ENCODE measurements at regions not wholly inside any gene's neighbourhood (a gene's known extent, or its start where the extent isn't known, plus 50 kb on each side); places are given as distances from the start of the nearest gene placed in this dataset.

- ChIA-PET CTCF (no interaction called here), POLR2A (interaction anchor here (0.5 to 0.7 kb wide), 2 partner anchors 98 to 366 kb away, joined by 3 read pairs; no protein-coding TSS in a partner anchor)
- H3K27ac Mint-ChIP-seq, result no peak overlapping the region
These were observed 157.9 kb upstream of the SLC38A2 start for GRCh38 chr12:46530373-46531056.

DNA sequence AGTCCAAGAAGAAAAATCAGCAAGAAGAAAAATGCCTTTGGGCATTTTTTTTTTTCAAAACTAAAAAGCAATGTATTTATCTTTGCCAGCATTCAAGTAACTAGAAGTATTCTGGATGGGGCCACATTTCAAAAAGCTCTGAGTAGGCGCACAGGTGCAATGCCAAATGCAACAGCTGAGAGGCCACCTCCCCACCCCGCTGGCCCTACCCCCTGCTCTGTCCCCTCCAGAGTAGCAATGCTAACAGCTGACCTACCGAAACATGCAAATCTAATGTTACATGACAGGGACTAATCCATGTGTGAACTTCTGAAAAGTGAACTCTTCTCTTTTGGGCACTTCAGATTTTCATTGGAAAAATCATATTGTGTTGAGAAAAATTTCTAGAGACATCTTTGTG, 153.7 kb upstream of the SLC38A2 start:
- Histone ChIP-seq H3K4me3 (ENCODE audit: control insufficient read depth in 1 of 2, extremely low read depth in 1 of 2, low read length in 1 of 2) (no peak overlapping the region), H3K27ac (ENCODE audit: low read length) (no peak overlapping the region), H3K27me3 (replicated peaks in 1 of 2; ENCODE audit: control insufficient read depth in 2 of 2, extremely low read depth in 1 of 2, insufficient read depth in 2 of 2, low read length in 1 of 2) (no peaks in the 10 kb centered on the region), H3K36me3 (ENCODE audit: control insufficient read depth in 2 of 2, extremely low read depth in 1 of 2, insufficient read depth in 1 of 2, low read length in 1 of 2) (no peaks in the 10 kb centered on the region), H3K4me1 (ENCODE audit: control insufficient read depth in 1 of 2, extremely low read depth in 1 of 2, insufficient read depth in 2 of 2, low read length in 2 of 2) (peaks cover 22 to 28% of the 10 kb centered on the region in 2 experiments), H3K9me3 (no peaks in the 10 kb centered on the region)
- Mint-ChIP-seq H3K27me3 (no peaks in the 10 kb centered on the region), H3K4me3 (no peak overlapping the region), H3K36me3 (no peaks in the 10 kb centered on the region), H3K9me3 (peaks cover 5 to 11% (median 10%) of the 10 kb centered on the region in 3 donors), H3K4me1 (peaks cover 35 to 40% (median 37%) of the 10 kb centered on the region in 3 donors), H3K27ac (no peak overlapping the region)
- DNase-seq (no peak), ATAC-seq (replicated peaks in 1 of 4) (no peak)
- ChIA-PET CTCF (interaction anchor here in 1 of 2 donors (0.7 kb wide), 1 partner anchor 221 kb away, joined by 3 read pairs; no protein-coding TSS in a partner anchor), POLR2A (interaction anchor here (0.5 to 0.7 kb wide), 3 partner anchors 80 to 838 kb away, joined by 3 to 4 read pairs (median 3); no protein-coding TSS in a partner anchor)
- 100% methylated on average over 3 of the region's 3 CpGs for WGBS (ENCODE audit: insufficient coverage)

More at GRCh38 chr12:46530373-46531056, 157.9 kb upstream of the SLC38A2 start:
- Mint-ChIP-seq H3K36me3 (no peaks in the 10 kb centered on the region), H3K9me3 (peaks cover 5 to 11% (median 10%) of the 10 kb centered on the region in 3 donors), H3K4me3 (no peak overlapping the region), H3K4me1 (peaks cover 0 to 2% (median 1%) of the 10 kb centered on the region in 3 donors), H3K27me3 (no peaks in the 10 kb centered on the region)
- Histone ChIP-seq H3K4me1 (ENCODE audit: control insufficient read depth in 1 of 2, extremely low read depth in 1 of 2, insufficient read depth in 2 of 2, low read length in 2 of 2) (no peaks in the 10 kb centered on the region), H3K36me3 (ENCODE audit: control insufficient read depth in 2 of 2, extremely low read depth in 1 of 2, insufficient read depth in 1 of 2, low read length in 1 of 2) (no peaks in the 10 kb centered on the region), H3K4me3 (ENCODE audit: control insufficient read depth in 1 of 2, extremely low read depth in 1 of 2, low read length in 1 of 2) (no peak overlapping the region), H3K27me3 (replicated peaks in 1 of 2; ENCODE audit: control insufficient read depth in 2 of 2, extremely low read depth in 1 of 2, insufficient read depth in 2 of 2, low read length in 1 of 2) (no peaks in the 10 kb centered on the region), H3K9me3 (no peaks in the 10 kb centered on the region), H3K27ac (ENCODE audit: low read length) (no peak overlapping the region)
- no peak for DNase-seq
- 93% methylated on average over 14 of the region's 14 CpGs for WGBS (ENCODE audit: insufficient coverage)
- ATAC-seq (replicated peaks in 1 of 4), result peak in 1 of 4 experiments; percentile 20

- Mint-ChIP-seq H3K27me3 (no peaks in the 10 kb centered on the region), H3K36me3 (no peaks in the 10 kb centered on the region), H3K4me1 (peaks cover 37 to 40% (median 38%) of the 10 kb centered on the region in 3 donors), H3K27ac (peak overlapping the region; percentile 89 to 90), H3K9me3 (peaks cover 5 to 11% (median 10%) of the 10 kb centered on the region in 3 donors), H3K4me3 (peak overlapping the region in 1 of 3 donors; percentile 58)
- no peak overlapping the region for H3K4me3 ChIP-seq (ENCODE audit: control insufficient read depth in 1 of 2, extremely low read depth in 1 of 2, low read length in 1 of 2)
- H3K36me3 ChIP-seq (ENCODE audit: control insufficient read depth in 2 of 2, extremely low read depth in 1 of 2, insufficient read depth in 1 of 2, low read length in 1 of 2), result no peaks in the 10 kb centered on the region
- 100% methylated on average over 2 of the region's 2 CpGs for WGBS (ENCODE audit: insufficient coverage)
- no peaks in the 10 kb centered on the region for H3K9me3 ChIP-seq
- no peaks in the 10 kb centered on the region for H3K27me3 ChIP-seq (replicated peaks in 1 of 2; ENCODE audit: control insufficient read depth in 2 of 2, extremely low read depth in 1 of 2, insufficient read depth in 2 of 2, low read length in 1 of 2)
- ATAC-seq (replicated peaks in 1 of 4) (no peak), DNase-seq (no peak)
- CTCF ChIA-PET, result interaction anchor here in 1 of 2 donors (1.8 kb wide), 1 partner anchor 497 kb away, joined by 4 read pairs; no protein-coding TSS in a partner anchor
- peak overlapping the region; percentile 68 for H3K27ac ChIP-seq (ENCODE audit: low read length)
- POLR2A ChIA-PET, result interaction anchor here (0.6 kb wide), 2 partner anchors 15 to 108 kb away, joined by 3 to 6 read pairs; no protein-coding TSS in a partner anchor
- H3K4me1 ChIP-seq (ENCODE audit: control insufficient read depth in 1 of 2, extremely low read depth in 1 of 2, insufficient read depth in 2 of 2, low read length in 2 of 2), result peaks cover 22 to 28% of the 10 kb centered on the region in 2 experiments
These were observed 152.2 kb upstream of the SLC38A2 start for GRCh38 chr12:46524778-46525177.

DNA sequence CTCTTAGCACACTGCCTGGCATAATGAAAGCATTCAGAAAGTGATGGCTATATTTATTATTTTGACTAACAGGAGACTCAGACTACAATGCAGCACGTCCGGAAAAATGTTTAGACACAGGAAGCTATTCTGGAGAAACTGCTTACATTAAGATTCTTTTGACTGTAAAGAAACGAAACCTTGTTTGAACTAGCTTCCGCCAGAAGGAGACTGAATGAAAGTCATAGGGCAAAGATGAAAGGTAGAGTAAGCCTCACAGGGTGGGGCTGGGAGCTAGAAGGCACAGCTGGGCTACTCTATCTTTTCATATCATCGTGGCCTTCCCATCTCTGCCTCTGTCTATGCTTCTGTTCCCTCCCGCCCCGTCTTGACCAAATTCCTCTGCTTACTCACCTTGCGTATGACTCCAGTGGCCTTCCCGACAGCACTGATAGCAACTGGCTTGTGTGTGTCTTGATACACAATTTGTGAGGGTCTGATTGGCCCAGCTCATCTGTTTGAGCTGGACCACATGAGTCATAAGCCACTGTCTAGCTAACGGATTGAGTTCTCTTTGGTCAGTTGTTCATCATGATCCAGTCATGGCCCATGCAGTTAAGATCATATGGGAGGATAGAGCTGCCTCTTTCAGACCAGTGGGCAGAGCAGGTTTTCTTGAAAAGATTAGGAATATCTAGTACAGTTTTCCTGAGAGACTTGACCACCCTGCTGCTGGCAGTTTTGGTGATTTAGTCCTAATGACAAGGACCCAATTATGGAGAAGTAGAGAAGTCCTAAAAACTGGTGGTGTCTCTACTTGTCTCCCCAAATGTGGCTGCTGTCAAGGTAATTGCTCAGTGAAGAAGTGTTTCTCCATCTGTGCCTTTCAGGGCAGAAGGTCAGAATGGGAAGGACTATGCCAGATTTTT, 151.5 kb upstream of the SLC38A2 start:
- Mint-ChIP-seq H3K27me3 (no peaks in the 10 kb centered on the region), H3K4me1 (peaks cover 37 to 46% (median 41%) of the 10 kb centered on the region in 3 donors), H3K9me3 (peaks cover 3 to 8% (median 7%) of the 10 kb centered on the region in 3 donors), H3K27ac (peak overlapping the region; percentile 89 to 90), H3K36me3 (no peaks in the 10 kb centered on the region), H3K4me3 (peak overlapping the region; percentile 57 to 60 (median 58))
- DNase-seq, result peak in 28 of 35 experiments; percentile 7 to 63 (median 24)
- Histone ChIP-seq H3K36me3 (ENCODE audit: control insufficient read depth in 2 of 2, extremely low read depth in 1 of 2, insufficient read depth in 1 of 2, low read length in 1 of 2) (no peaks in the 10 kb centered on the region), H3K4me3 (ENCODE audit: control insufficient read depth in 1 of 2, extremely low read depth in 1 of 2, low read length in 1 of 2) (peak overlapping the region in 1 of 2 donors; percentile 5), H3K27ac (ENCODE audit: low read length) (peak overlapping the region; percentile 68), H3K9me3 (no peaks in the 10 kb centered on the region), H3K27me3 (replicated peaks in 1 of 2; ENCODE audit: control insufficient read depth in 2 of 2, extremely low read depth in 1 of 2, insufficient read depth in 2 of 2, low read length in 1 of 2) (no peaks in the 10 kb centered on the region), H3K4me1 (ENCODE audit: control insufficient read depth in 1 of 2, extremely low read depth in 1 of 2, insufficient read depth in 2 of 2, low read length in 2 of 2) (peaks cover 22 to 28% of the 10 kb centered on the region in 2 experiments)
- 22% methylated on average over 10 of the region's 10 CpGs for WGBS (ENCODE audit: insufficient coverage)
- ATAC-seq (replicated peaks in 1 of 4), result peak; percentile 94 to 99 (median 98)
- ChIA-PET POLR2A (interaction anchor here (0.6 kb wide), 2 partner anchors 15 to 103 kb away, joined by 3 to 4 read pairs; no protein-coding TSS in a partner anchor), CTCF (interaction anchor here in 1 of 2 donors (0.7 to 1.8 kb wide), 2 partner anchors 399 to 497 kb away, joined by 3 to 4 read pairs; no protein-coding TSS in a partner anchor)

- H3K36me3 Mint-ChIP-seq, result no peaks in the 10 kb centered on the region
- Histone ChIP-seq H3K36me3 (ENCODE audit: control insufficient read depth in 2 of 2, extremely low read depth in 1 of 2, insufficient read depth in 1 of 2, low read length in 1 of 2) (no peaks in the 10 kb centered on the region), H3K27me3 (replicated peaks in 1 of 2; ENCODE audit: control insufficient read depth in 2 of 2, extremely low read depth in 1 of 2, insufficient read depth in 2 of 2, low read length in 1 of 2) (no peaks in the 10 kb centered on the region), H3K4me3 (ENCODE audit: control insufficient read depth in 1 of 2, extremely low read depth in 1 of 2, low read length in 1 of 2) (peak overlapping the region in 1 of 2 donors; percentile 5), H3K4me1 (ENCODE audit: control insufficient read depth in 1 of 2, extremely low read depth in 1 of 2, insufficient read depth in 2 of 2, low read length in 2 of 2) (peaks cover 22 to 28% of the 10 kb centered on the region in 2 experiments), H3K9me3 (no peaks in the 10 kb centered on the region), H3K27ac (ENCODE audit: low read length) (peak overlapping the region; percentile 68)
- ChIA-PET POLR2A (interaction anchor here (0.5 to 0.7 kb wide), 2 partner anchors 278 to 1322 kb away, joined by 3 to 13 read pairs; no protein-coding TSS in a partner anchor), CTCF (no interaction called here)
- no peaks in the 10 kb centered on the region for H3K27me3 Mint-ChIP-seq
- H3K4me3 Mint-ChIP-seq, result peak overlapping the region; percentile 57 to 60 (median 58)
- H3K27ac Mint-ChIP-seq, result peak overlapping the region; percentile 89 to 90
- H3K9me3 Mint-ChIP-seq, result peaks cover 0 to 5% (median 2%) of the 10 kb centered on the region in 3 donors
- ATAC-seq (replicated peaks in 1 of 4), result peak in 1 of 4 experiments; percentile 14
- no peak for DNase-seq
- 91% methylated on average over 1 of the region's 2 CpGs for WGBS (ENCODE audit: insufficient coverage)
- peaks cover 37 to 49% (median 46%) of the 10 kb centered on the region in 3 donors for H3K4me1 Mint-ChIP-seq
These were observed 150.9 kb upstream of the SLC38A2 start for GRCh38 chr12:46523446-46523845.
